GM13977 (cell line): ENCODE measurements at regions not wholly inside any gene's neighbourhood (a gene's known extent, or its start where the extent isn't known, plus 50 kb on each side); places are given as distances from the start of the nearest gene placed in this dataset.
"Not testable (repeated sequence)": the region's sequence is repeated elsewhere in the genome, so short reads cannot be mapped to it uniquely, and the experiment has no call there.

Experiments
- DNase-seq: peaks from one replicate; pipeline ENCODE4 v3.0.0; 2012; ENCODE audit warnings: low spot score
- in situ Hi-C: fragments of 300-500 bp; cut with MboI; formaldehyde crosslinking; loops from one replicate; pipeline ENCODE4 v1.12.0; 2022; ENCODE audit warnings: low sequenced_read_pairs, low pct_unique_long_range_greater_than_20kb, mixed read lengths, inconsistent platforms; ENCODE audit not compliant: unreplicated experiment
- TF ChIP-seq, protein P1 (sequence below): IDR thresholded peaks from 2 replicates; pipeline ENCODE4 v1.5.1; 2012; ENCODE audit warnings: mild to moderate bottlenecking, control low read depth; ENCODE audit not compliant: insufficient read depth; ENCODE audit errors: extremely low read depth, missing control alignments

DNA sequence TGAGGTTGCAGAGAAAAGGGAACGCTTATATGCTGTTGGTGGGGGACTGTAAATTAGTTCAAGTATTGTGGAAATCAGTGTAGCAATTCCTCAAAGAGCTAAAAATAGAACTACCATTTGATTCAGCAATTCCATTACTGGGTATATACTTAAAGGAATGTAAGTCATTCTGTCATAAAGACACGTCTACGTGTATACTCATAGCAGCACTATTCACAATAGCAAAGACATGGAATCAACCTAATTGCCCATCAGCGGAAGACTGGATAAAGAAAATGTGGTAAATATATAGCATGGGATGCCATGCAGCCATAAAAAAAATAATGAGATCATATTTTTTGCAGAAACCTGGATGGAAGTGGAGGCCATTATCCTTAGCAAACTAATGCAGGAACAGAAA is 100.0 kb upstream of the NPSR1 start:
- in situ Hi-C loops, result no loop called here
- DNase-seq, result no peak
- TF ChIP-seq, protein P1, sequence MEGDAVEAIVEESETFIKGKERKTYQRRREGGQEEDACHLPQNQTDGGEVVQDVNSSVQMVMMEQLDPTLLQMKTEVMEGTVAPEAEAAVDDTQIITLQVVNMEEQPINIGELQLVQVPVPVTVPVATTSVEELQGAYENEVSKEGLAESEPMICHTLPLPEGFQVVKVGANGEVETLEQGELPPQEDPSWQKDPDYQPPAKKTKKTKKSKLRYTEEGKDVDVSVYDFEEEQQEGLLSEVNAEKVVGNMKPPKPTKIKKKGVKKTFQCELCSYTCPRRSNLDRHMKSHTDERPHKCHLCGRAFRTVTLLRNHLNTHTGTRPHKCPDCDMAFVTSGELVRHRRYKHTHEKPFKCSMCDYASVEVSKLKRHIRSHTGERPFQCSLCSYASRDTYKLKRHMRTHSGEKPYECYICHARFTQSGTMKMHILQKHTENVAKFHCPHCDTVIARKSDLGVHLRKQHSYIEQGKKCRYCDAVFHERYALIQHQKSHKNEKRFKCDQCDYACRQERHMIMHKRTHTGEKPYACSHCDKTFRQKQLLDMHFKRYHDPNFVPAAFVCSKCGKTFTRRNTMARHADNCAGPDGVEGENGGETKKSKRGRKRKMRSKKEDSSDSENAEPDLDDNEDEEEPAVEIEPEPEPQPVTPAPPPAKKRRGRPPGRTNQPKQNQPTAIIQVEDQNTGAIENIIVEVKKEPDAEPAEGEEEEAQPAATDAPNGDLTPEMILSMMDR, result no peak

DNA sequence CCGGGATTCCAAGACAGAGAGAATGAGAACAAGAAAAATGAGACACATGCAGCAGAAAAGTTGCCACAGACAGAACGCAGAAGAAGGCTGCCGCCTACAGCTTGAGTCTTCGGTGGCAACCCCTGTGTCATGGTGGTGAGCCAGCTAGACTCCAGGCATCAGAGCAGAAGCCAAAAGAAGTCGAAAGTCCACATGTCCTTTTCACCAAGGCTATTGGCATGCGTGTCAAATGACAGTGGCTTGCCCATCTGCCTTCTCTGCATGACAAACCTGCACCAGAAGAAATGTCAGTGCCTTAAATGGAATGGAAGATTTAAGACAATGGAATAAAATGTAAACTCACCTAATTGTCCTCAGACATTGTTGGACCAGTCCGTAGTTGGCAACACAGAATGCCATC is 93.9 kb upstream of the NPSR1 start:
- in situ Hi-C loops, result no loop called here
- TF ChIP-seq, protein P1, result no peak

DNA sequence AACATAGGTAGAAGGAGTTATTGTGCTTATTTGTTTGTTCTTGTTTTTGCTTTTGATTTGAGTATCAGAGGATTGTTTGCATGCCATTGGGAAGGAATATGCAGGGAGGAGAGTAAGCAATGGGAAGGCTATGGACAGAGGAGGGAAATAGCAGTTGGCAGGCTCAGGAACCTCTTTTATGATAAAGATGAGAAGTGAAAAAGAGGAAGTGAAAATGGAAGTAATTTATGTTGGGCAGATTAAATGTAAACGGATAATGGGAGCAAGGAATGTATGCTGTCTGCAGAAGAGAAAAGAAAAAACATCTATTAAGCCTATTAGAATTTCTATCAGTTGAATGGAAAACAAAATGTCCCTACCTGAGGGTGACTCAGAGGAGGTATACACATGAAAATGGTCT is 90.1 kb upstream of the NPSR1 start:
- no peak for DNase-seq
- TF ChIP-seq, protein P1, result no peak
- in situ Hi-C loops, result no loop called here

More for the DNA sequence above, 93.9 kb upstream of the NPSR1 start:
- DNase-seq, result no peak

DNA sequence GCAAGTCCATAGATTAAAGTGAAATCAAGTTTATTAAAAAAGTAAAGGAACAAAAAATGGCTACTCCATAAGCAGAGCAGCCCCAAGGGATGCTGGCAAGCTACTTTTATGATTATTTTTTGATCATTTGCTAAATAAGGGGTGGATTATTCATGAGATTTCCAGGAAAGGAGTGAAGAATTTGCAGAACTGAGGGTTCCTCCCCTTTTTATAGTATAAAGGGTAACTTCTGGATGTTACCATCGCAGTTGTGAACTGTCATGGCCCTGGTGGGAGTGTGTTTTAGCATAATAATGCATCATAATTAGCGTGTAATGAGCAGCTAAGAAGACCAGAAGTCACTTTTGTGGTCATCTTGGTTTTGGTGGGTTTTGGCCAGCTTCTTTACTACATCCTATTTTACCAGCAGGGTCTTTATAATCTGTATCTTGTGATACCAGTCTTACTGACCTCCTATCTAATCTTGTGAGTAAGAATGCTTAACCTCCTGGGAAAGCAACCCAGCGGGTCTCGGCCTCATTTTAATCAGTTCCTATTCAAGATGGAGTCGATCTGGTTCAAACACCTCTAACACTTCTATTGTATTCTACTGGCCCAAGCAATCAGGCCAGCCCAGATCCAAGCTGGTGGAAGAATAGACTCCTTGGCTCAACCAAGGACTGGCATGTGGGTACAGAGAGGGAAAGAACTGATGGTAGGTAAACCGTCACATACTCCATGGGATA is 87.9 kb upstream of the NPSR1 start:
- in situ Hi-C loops, result no loop called here
- TF ChIP-seq, protein P1, result no peak

DNA sequence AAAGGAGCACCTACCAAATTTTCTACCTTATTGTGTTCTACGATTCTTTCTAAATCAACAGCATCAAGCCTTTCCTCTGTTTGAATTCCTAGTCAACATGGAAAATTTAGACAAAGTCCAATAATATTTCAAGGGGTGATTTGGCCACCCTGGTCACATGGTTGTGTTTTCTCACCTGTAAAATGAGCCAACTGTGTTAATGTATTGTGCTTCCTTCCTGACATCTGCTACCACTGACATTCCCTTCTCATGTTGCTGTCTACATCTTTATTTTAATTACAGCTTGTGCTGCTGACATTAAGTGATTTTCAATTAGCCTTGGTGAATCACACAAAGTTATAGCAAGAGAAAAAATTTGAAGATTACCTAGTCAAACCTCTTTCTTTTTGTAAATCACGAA is 83.0 kb upstream of the NPSR1 start:
- no peak for DNase-seq
- in situ Hi-C loops, result no loop called here
- TF ChIP-seq, protein P1, result no peak

More for the DNA sequence above, 87.9 kb upstream of the NPSR1 start:
- DNase-seq, result no peak

DNA sequence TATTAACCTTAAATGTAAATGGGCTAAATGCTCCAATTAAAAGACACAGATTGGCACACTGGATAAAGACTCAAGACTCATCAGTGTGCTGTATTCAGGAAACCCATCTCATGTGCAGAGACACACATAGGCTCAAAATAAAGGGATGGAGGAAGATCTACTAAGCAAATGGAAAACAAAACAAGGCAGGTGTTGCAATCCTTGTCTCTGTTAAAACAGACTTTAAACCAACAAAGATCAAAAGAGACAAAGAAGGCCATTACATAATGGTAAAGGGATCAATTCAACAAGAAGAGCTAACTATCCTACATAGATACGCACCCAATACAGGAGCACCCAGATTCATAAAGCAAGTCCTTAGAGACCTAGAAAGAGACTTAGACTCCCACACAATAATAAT is 80.1 kb upstream of the NPSR1 start:
- DNase-seq, in situ Hi-C loops: not testable (repeated sequence)

DNA sequence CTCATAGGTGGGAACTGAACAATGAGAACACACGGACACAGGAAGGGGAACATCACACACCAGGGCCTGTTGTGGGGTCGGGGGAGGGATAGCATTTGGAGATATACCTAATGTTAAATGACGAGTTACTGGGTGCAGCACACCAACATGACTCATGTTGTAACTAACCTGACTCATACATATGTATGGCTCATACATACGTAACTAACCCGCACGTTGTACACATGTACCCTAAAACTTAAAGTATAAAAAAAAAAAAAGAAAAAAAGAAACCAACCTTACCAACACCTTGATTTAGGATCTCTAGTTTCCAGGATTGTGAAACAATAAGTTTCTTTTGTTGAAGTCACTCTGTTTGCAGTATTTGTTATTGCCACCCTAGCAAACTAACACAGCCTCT is 76.3 kb upstream of the NPSR1 start:
- DNase-seq, in situ Hi-C loops: not testable (repeated sequence)

DNA sequence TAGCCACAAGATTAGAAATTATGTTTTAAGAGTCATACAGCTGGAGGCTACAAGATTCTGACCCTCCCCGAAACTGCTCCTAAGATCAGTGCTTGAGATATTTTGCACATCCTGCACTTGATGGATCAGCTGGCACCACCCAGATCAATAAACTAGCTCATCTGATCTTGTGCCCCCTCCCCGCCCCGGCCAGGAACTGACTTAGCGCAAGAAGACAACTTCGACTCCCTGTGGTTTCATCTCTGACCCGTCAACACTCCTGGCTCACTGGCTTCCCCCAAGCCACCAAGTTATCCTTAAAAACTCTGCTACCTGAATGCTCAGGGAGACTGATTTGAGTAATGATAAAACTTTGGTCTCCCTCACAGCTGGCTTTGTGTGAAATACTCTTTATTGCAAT is 73.5 kb upstream of the NPSR1 start:
- in situ Hi-C loops, result no loop called here
- no peak for DNase-seq
- TF ChIP-seq, protein P1, result no peak
